HEK293T (cell line): ENCODE measurements at regions not wholly inside any gene's neighbourhood (a gene's known extent, or its start where the extent isn't known, plus 50 kb on each side); places are given as distances from the start of the nearest gene placed in this dataset.

Experiments
- BHLHE40 ChIP-seq: fragments of 450-650 bp; IDR thresholded peaks from 2 replicates; pipeline ENCODE4 v1.6.1; 2016; ENCODE audit warnings: mild to moderate bottlenecking, moderate library complexity, borderline replicate concordance
- FOXA1 ChIP-seq: fragments of 450-650 bp; IDR thresholded peaks from 2 replicates; pipeline ENCODE4 v1.6.1; 2016; ENCODE audit warnings: mild to moderate bottlenecking
- TF ChIP-seq, protein P1 (sequence below): fragments of 450-650 bp; IDR thresholded peaks from 2 replicates; pipeline ENCODE4 v1.6.1; 2016

DNA sequence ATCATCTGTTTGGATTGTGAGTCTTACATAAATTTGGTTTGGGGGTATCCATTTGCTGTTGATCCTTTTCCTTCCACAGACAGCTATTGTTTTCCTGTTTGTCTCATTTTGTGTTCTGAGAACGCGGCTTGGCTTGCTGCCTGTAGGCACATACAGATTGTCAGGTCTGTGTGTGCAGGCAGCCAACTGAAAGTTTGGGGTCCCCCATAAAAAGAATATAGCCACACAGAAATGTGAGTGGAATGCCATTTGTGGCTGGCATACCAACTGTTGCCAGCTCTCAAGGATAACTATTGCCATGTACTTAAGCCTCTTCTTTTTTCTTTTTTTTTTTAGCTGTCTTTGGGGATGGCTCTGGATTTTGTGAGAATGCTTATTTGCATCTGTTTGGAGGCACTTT is 1308.0 kb downstream of the ROBO1 start:
- no peak for TF ChIP-seq FOXA1
- TF ChIP-seq, protein P1, sequence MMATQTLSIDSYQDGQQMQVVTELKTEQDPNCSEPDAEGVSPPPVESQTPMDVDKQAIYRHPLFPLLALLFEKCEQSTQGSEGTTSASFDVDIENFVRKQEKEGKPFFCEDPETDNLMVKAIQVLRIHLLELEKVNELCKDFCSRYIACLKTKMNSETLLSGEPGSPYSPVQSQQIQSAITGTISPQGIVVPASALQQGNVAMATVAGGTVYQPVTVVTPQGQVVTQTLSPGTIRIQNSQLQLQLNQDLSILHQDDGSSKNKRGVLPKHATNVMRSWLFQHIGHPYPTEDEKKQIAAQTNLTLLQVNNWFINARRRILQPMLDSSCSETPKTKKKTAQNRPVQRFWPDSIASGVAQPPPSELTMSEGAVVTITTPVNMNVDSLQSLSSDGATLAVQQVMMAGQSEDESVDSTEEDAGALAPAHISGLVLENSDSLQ = no peak
- TF ChIP-seq BHLHE40 = no peak
